SK-N-SH treated with all-trans-retinoic acid at 6 μM for 48 hours (cell line): ENCODE measurements at regions not wholly inside any gene's neighbourhood (a gene's known extent, or its start where the extent isn't known, plus 50 kb on each side); places are given as distances from the start of the nearest gene placed in this dataset.
"Not testable (repeated sequence)": the region's sequence is repeated elsewhere in the genome, so short reads cannot be mapped to it uniquely, and the experiment has no call there.

Experiments used
- ARNTL ChIP-seq: fragments of 450-650 bp; formaldehyde crosslinking; IDR thresholded peaks from 2 replicates; pipeline ENCODE4 v1.5.0; 2020; ENCODE audit warnings: low read depth, mild to moderate bottlenecking, moderate library complexity, borderline replicate concordance
- CREB5 ChIP-seq: fragments of 250-450 bp; sonication (Bioruptor Pico); IDR thresholded peaks from 2 replicates; pipeline ENCODE4 v1.5.1; 2020; ENCODE audit warnings: low read depth, mild to moderate bottlenecking, moderate library complexity
- GLIS3 ChIP-seq: fragments of 250-450 bp; sonication (Bioruptor Pico); IDR thresholded peaks from 2 replicates; pipeline ENCODE4 v1.5.0; 2020; ENCODE audit warnings: mild to moderate bottlenecking, moderate library complexity
- PATZ1 ChIP-seq: fragments of 250-450 bp; sonication (Bioruptor Pico); IDR thresholded peaks from 2 replicates; pipeline ENCODE4 v1.8.0; 2020; ENCODE audit warnings: mild to moderate bottlenecking, moderate library complexity, borderline replicate concordance
- RARB ChIP-seq: fragments of 250-450 bp; sonication (Bioruptor Pico); IDR thresholded peaks from 2 replicates; pipeline ENCODE4 v1.8.0; 2021; ENCODE audit warnings: mild to moderate bottlenecking, moderate library complexity
- ZNF565 ChIP-seq: fragments of 450-650 bp; formaldehyde crosslinking; conservative IDR thresholded peaks from 2 replicates; pipeline ENCODE4 v1.5.0; 2020; ENCODE audit warnings: low read depth, mild to moderate bottlenecking, moderate library complexity

GRCh38 chr12:88714263-88714882 is 134.1 kb upstream of the KITLG start:
- not testable (repeated sequence) for TF ChIP-seq ARNTL (CRISPR knock-in tag); RARB (CRISPR knock-in tag); GLIS3 (CRISPR knock-in tag); ZNF565; CREB5; PATZ1
